Neutrophil (primary cell): ENCODE measurements at regions not wholly inside any gene's neighbourhood (a gene's known extent, or its start where the extent isn't known, plus 50 kb on each side); places are given as distances from the start of the nearest gene placed in this dataset.

Source experiments
- H3K27ac ChIP-seq: fragments of 200-600 bp; sonication (generic); 2 replicates; pipeline ENCODE4 v1.5.1; 2016; ENCODE audit warnings: mild to moderate bottlenecking, moderate library complexity
- H3K27me3 ChIP-seq: fragments of 200-600 bp; sonication (generic); 2 replicates; pipeline ENCODE4 v1.6.0; 2016; ENCODE audit warnings: mild to moderate bottlenecking
- H3K36me3 ChIP-seq: fragments of 200-600 bp; sonication (generic); 2 replicates; pipeline ENCODE4 v1.5.1; 2017
- H3K4me1 ChIP-seq, 2 experiments: fragments of 200-600 bp in 1 of 2; sonication (generic) in 1 of 2; 1 replicate in 1 of 2; 2 replicates in 1 of 2; pipeline versions ENCODE4 v1.5.1 to v1.6.1; 2013 to 2016; ENCODE audit warnings: low read depth in 1 of 2, low read length in 1 of 2, mild to moderate bottlenecking in 1 of 2, moderate library complexity in 1 of 2; ENCODE audit not compliant: control insufficient read depth in 1 of 2, insufficient read depth in 1 of 2
- H3K4me3 ChIP-seq, 2 experiments: fragments of 200-600 bp in 1 of 2; sonication (generic) in 1 of 2; 1 replicate in 1 of 2; 2 replicates in 1 of 2; pipeline ENCODE4 v1.5.1; 2013 to 2016; ENCODE audit warnings: low read depth in 1 of 2, low read length in 1 of 2, mild to moderate bottlenecking in 1 of 2, moderate library complexity in 1 of 2
- H3K9me3 ChIP-seq: fragments of 200-600 bp; sonication (generic); 2 replicates; pipeline ENCODE4 v1.5.1; 2016
- TF ChIP-seq, protein P1 (sequence below): fragments of 200-600 bp; sonication (generic); IDR thresholded peaks from 2 replicates; pipeline ENCODE4 v1.5.1; 2016; ENCODE audit warnings: antibody characterized with exemption

DNA sequence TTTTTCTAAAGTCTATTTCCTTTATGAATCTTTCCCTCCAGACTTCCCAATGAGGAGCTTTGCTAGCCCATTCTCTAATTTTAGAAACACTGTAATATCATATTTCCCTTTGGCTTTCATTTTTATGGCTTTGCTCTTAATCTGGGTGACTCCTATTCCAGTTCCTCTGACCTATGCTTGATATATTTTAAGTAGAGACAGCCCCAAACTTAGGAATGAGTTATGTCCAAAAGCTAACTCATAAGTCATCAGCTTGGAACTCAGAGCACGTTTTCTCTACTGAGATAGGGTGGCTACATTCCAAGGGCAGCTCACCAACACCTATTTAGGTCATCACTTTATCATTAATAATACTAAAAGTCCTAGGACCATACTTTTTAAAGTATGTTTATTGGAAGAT is 77.8 kb downstream of the OR13H1 start:
- no peaks in the 10 kb centered on the region for H3K4me1 ChIP-seq
- H3K27me3 ChIP-seq: no peaks in the 10 kb centered on the region
- no peak overlapping the region for H3K27ac ChIP-seq
- H3K36me3 ChIP-seq: no peaks in the 10 kb centered on the region
- TF ChIP-seq, protein P1, sequence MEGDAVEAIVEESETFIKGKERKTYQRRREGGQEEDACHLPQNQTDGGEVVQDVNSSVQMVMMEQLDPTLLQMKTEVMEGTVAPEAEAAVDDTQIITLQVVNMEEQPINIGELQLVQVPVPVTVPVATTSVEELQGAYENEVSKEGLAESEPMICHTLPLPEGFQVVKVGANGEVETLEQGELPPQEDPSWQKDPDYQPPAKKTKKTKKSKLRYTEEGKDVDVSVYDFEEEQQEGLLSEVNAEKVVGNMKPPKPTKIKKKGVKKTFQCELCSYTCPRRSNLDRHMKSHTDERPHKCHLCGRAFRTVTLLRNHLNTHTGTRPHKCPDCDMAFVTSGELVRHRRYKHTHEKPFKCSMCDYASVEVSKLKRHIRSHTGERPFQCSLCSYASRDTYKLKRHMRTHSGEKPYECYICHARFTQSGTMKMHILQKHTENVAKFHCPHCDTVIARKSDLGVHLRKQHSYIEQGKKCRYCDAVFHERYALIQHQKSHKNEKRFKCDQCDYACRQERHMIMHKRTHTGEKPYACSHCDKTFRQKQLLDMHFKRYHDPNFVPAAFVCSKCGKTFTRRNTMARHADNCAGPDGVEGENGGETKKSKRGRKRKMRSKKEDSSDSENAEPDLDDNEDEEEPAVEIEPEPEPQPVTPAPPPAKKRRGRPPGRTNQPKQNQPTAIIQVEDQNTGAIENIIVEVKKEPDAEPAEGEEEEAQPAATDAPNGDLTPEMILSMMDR: no peak
- H3K9me3 ChIP-seq: no peaks in the 10 kb centered on the region
- no peak overlapping the region for H3K4me3 ChIP-seq

DNA sequence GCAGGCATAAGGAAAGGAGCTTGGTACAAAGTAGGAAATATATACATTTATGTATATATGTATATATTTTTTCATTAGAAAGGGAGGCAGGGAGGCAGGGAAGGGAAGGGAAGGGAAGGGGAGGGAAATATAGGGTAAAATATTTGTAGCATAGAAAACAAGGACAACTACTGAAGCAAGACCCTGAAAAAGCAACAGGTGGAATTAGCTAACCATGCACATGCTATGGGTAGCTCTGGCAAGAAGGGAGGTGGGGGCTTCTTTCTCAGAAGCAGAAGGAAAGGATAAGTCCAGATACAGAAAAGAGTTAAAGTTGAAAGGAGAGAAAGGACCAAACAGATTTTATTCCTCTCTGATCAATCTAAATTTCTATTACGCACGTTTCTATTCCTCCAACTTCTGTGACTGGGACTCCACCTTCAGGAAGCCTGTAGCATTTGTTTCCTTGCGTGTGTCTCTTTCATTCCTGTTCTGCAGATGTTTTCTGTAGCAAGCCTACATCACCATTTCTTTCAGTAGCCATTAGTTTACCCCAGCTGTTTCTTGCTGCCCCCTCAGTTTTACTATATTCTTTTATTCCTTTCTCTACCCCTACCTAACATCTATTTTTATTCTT is 82.9 kb downstream of the OR13H1 start:
- TF ChIP-seq, protein P1: no peak
- Histone ChIP-seq H3K27ac (no peak overlapping the region), H3K4me3 (no peak overlapping the region), H3K4me1 (no peaks in the 10 kb centered on the region), H3K27me3 (no peaks in the 10 kb centered on the region), H3K9me3 (no peaks in the 10 kb centered on the region), H3K36me3 (no peaks in the 10 kb centered on the region)

DNA sequence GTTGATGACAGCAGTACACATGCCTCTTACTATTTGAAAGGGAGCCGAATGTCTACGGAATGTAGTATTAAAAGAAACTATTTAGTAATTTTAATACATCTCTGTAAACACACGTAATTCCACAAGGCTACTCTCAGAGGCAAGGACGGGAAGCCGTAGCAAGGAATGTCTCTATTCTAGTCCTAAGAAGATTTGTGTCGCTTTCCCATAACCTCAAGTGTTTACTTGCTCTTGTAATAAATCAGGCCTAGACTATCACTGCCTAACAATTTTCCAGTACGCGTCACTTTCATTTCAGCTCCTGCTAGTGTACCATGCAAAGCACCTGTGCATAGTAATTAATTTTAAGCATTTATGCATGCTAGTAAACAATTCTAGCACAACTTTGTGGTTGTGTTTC is 86.7 kb downstream of the OR13H1 start:
- Histone ChIP-seq H3K27ac (no peak overlapping the region), H3K4me3 (no peak overlapping the region), H3K9me3 (no peaks in the 10 kb centered on the region), H3K36me3 (no peaks in the 10 kb centered on the region), H3K27me3 (no peaks in the 10 kb centered on the region), H3K4me1 (no peaks in the 10 kb centered on the region)
- TF ChIP-seq, protein P1: no peak

DNA sequence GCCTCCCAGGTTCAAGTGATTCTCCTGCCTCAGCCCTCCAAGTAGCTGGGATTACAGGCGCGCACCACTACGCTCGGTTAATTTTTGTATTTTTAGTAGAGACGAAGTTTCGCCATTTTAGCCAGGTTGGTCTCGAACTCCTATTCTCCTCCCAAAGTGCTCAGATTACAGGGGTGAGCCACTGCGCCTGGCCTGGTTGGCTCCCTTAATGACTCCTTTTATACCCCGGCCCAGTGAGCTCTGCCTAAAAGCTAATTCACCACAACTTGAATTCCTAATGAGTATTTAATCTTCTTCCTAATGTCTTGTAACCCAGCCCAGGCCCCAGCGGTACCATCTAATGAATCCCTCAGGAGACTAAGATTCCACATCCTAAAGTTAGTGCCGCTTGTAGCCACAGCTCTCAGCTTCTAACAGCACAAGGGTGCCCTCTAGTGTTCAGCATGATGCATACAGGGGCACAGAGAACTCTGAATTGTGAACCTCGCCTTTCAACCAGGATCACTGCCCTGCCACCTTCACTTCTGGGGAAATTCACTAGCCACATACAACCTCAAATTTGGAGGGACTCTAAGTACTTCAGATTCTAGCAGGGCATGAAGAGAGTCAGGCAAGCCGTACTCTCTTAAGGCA is 89.5 kb downstream of the OR13H1 start:
- no peaks in the 10 kb centered on the region for H3K36me3 ChIP-seq
- TF ChIP-seq, protein P1: no peak

DNA sequence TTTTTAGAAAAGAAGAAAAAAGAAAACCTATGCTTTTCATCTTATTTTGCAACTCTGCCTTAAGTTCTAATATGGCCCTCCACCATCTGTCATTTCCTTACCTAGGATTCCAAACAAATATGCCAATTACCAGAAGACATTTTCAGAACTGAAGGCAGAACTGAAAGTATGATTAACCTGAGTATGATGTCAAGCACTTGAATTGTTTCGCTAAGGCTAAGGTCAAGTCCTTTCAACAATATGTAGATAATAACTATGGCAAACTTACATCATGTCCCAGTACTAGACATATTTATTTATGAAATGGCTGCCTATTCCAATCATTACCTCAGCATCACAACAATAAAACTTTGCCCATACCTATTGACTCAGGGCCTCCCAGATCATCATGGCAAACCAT is 91.0 kb downstream of the OR13H1 start:
- Histone ChIP-seq H3K4me3 (no peak overlapping the region), H3K9me3 (no peaks in the 10 kb centered on the region), H3K27me3 (no peaks in the 10 kb centered on the region), H3K4me1 (no peaks in the 10 kb centered on the region), H3K36me3 (no peaks in the 10 kb centered on the region), H3K27ac (no peak overlapping the region)
- TF ChIP-seq, protein P1: no peak

More for the DNA sequence above, 89.5 kb downstream of the OR13H1 start:
- H3K9me3 ChIP-seq: no peaks in the 10 kb centered on the region
- H3K4me3 ChIP-seq: no peak overlapping the region
- H3K4me1 ChIP-seq: no peaks in the 10 kb centered on the region
- H3K27me3 ChIP-seq: no peaks in the 10 kb centered on the region
- H3K27ac ChIP-seq: no peak overlapping the region
